CD14-positive monocyte (primary cell): ENCODE measurements at regions not wholly inside any gene's neighbourhood (a gene's known extent, or its start where the extent isn't known, plus 50 kb on each side); places are given as distances from the start of the nearest gene placed in this dataset.

ENCODE experiments used
- DNase-seq, 3 donors: peaks; one replicate each; pipeline ENCODE4 v3.0.0-alpha.2; 2011 to 2022
- H2AFZ ChIP-seq: 2 replicates; pipeline ENCODE4 v1.6.0; 2012; ENCODE audit warnings: mild to moderate bottlenecking, low read depth, low read length, inconsistent platforms; ENCODE audit not compliant: insufficient read depth, poor library complexity, severe bottlenecking
- H3K27ac ChIP-seq, 2 donors: 1 replicate in 1 of 2; 2 replicates in 1 of 2; pipeline ENCODE4 v1.5.1; 2012 to 2013; ENCODE audit warnings: low read length in 2 of 2, control low read depth in 1 of 2, inconsistent platforms in 1 of 2, low read depth in 1 of 2, mild to moderate bottlenecking in 1 of 2
- H3K27me3 ChIP-seq, 2 donors: one replicate each; pipeline versions ENCODE4 v1.6.0 to v1.6.1; 2011 to 2013; ENCODE audit warnings: low read length in 2 of 2; ENCODE audit not compliant: control insufficient read depth in 2 of 2, insufficient read depth in 2 of 2
- H3K36me3 ChIP-seq, 2 donors: replicated peaks in 1 of 2; 1 replicate in 1 of 2; 2 replicates in 1 of 2; pipeline versions ENCODE4 v1.5.1 to v1.6.1; 2012 to 2013; ENCODE audit warnings: low read length in 2 of 2, control low read depth in 1 of 2, inconsistent platforms in 1 of 2, mild to moderate bottlenecking in 1 of 2; ENCODE audit not compliant: insufficient read depth in 2 of 2, control insufficient read depth in 1 of 2
- H3K4me1 ChIP-seq, 2 donors: 1 replicate in 1 of 2; 2 replicates in 1 of 2; pipeline versions ENCODE4 v1.5.1 to v1.6.1; 2012 to 2013; ENCODE audit warnings: low read length in 2 of 2, control low read depth in 1 of 2, inconsistent platforms in 1 of 2, mild to moderate bottlenecking in 1 of 2, moderate library complexity in 1 of 2; ENCODE audit not compliant: insufficient read depth in 2 of 2, control insufficient read depth in 1 of 2
- H3K4me2 ChIP-seq: replicated peaks from 2 replicates; pipeline ENCODE3; 2012; ENCODE audit warnings: low read length, moderate library complexity, mild to moderate bottlenecking; ENCODE audit not compliant: poor library complexity, severe bottlenecking; ENCODE audit errors: extremely low read depth
- H3K4me3 ChIP-seq, 3 experiments: fragments of 200-600 bp in 1 of 3; sonication (generic) in 1 of 3; replicated peaks in 1 of 3; 1 replicate in 2 of 3; 2 replicates in 1 of 3; pipeline ENCODE4 v1.5.1; 2011 to 2013; ENCODE audit warnings: low read length in 3 of 3, mild to moderate bottlenecking in 3 of 3, control low read depth in 2 of 3, low read depth in 2 of 3, inconsistent platforms in 1 of 3, moderate library complexity in 1 of 3
- H3K79me2 ChIP-seq: 2 replicates; pipeline ENCODE4 v1.6.0; 2012; ENCODE audit warnings: mild to moderate bottlenecking, control low read depth, inconsistent platforms, low read length, moderate library complexity; ENCODE audit not compliant: insufficient read depth
- H3K9ac ChIP-seq: 2 replicates; pipeline ENCODE4 v1.6.0; 2017; ENCODE audit warnings: low read length, mild to moderate bottlenecking; ENCODE audit not compliant: insufficient read depth, poor library complexity, severe bottlenecking
- H3K9me3 ChIP-seq, 2 donors: replicated peaks in 1 of 2; 1 replicate in 1 of 2; 2 replicates in 1 of 2; pipeline versions ENCODE4 v1.5.1 to v1.6.1; 2012 to 2013; ENCODE audit warnings: low read length in 2 of 2, control low read depth in 1 of 2; ENCODE audit not compliant: control insufficient read depth in 1 of 2, insufficient read depth in 1 of 2
- H4K20me1 ChIP-seq: 2 replicates; pipeline ENCODE4 v1.6.0; 2012; ENCODE audit warnings: mild to moderate bottlenecking, low read length, control low read depth, moderate library complexity; ENCODE audit not compliant: insufficient read depth
- H3K27ac Mint-ChIP-seq, 7 donors: one replicate each; pipeline ENCODE4 v1.8.0; 2020; ENCODE audit warnings: mild to moderate bottlenecking in 7 of 7, mixed read lengths in 7 of 7, moderate library complexity in 6 of 7, inconsistent platforms in 2 of 7
- H3K27me3 Mint-ChIP-seq, 3 donors: one replicate each; pipeline ENCODE4 v1.8.0; 2021 to 2022; ENCODE audit warnings: low read depth in 3 of 3, mild to moderate bottlenecking in 3 of 3, mixed read lengths in 3 of 3, moderate library complexity in 3 of 3, inconsistent platforms in 1 of 3
- H3K36me3 Mint-ChIP-seq, 2 donors: one replicate each; pipeline ENCODE4 v1.8.0; 2020; ENCODE audit warnings: mixed read lengths in 2 of 2, inconsistent platforms in 1 of 2, mild to moderate bottlenecking in 1 of 2
- H3K4me1 Mint-ChIP-seq: one replicate; pipeline ENCODE4 v1.8.0; 2020; ENCODE audit warnings: mild to moderate bottlenecking, mixed read lengths
- H3K4me3 Mint-ChIP-seq, 2 donors: one replicate each; pipeline ENCODE4 v1.8.0; 2020; ENCODE audit warnings: mild to moderate bottlenecking in 2 of 2, mixed read lengths in 2 of 2, moderate library complexity in 1 of 2
- H3K9me3 Mint-ChIP-seq, 7 donors: one replicate each; pipeline ENCODE4 v1.8.0; 2020 to 2022; ENCODE audit warnings: mixed read lengths in 7 of 7, mild to moderate bottlenecking in 6 of 7, moderate library complexity in 6 of 7, inconsistent platforms in 2 of 7
- WGBS: methylation state at CpG from one replicate; pipeline ENCODE4 v1.1.5; 2013; ENCODE audit warnings: missing lambda C conversion rate; ENCODE audit not compliant: insufficient coverage; 5-methylcytosine and 5-hydroxymethylcytosine counted together
- intact Hi-C, 2 donors: fragments of 100-400 bp; cut with micrococcal nuclease; formaldehyde crosslinking; loops; one replicate each; pipeline versions ENCODE4 v1.15.0 to v1.15.1; 2023
- TF ChIP-seq, protein P1 (sequence below): fragments of 200-600 bp; IDR thresholded peaks from one replicate; pipeline ENCODE4 v1.8.0; 2022; ENCODE audit warnings: antibody characterized with exemption, mild to moderate bottlenecking

DNA sequence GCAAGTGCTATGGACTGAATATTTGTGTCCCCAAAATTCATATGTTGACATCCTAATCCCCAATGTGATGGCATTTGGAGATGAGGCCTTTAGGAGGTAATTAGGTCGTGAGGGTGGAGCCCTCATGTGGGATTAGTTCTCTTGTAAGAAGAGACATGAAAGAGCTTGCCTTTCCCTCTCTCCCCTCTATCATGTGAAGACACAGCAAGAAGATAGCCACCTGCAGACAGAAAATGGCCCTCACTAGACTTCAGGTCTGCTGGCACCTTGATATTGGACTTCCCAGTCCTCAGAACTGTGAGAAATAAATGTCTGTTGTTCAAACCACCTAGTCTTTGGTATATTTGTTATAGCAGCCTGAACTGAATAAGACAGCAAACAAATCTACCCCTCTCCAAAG is 75.1 kb upstream of the TBX20 start:
- WGBS, result no CpG with 5 or more reads among the region's 1 CpG
- intact Hi-C loops, result no loop called here

DNA sequence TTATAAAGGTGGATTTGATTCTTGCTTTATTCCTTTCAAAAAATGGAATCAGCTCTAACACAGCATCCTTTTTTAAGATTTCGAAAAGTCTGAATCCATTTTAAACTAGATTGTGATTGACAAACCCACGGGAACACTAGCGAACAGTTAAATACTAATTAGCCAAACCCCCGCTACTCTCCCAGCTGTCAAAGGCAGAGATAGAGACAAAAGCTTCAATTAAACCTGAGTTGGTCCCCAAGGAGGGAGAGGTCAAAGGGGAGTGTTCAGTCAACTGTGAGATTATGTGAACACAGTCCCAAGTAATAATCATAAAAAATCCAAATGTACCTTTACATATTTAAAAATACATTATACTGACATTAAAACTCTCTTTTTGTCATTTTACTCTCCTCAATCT is 65.7 kb upstream of the TBX20 start:
- no CpG with 5 or more reads among the region's 4 CpGs for WGBS
- Mint-ChIP-seq H3K36me3 (no peaks in the 10 kb centered on the region), H3K27me3 (peaks cover 0 to 2% (median 2%) of the 10 kb centered on the region in 3 donors), H3K9me3 (peaks cover 0 to 4% (median 2%) of the 10 kb centered on the region in 7 donors), H3K4me1 (no peaks in the 10 kb centered on the region), H3K27ac (no peak overlapping the region), H3K4me3 (no peak overlapping the region)
- H3K9ac ChIP-seq, result no peak overlapping the region
- H3K36me3 ChIP-seq, result no peaks in the 10 kb centered on the region
- H2AFZ ChIP-seq, result no peak overlapping the region
- H3K27me3 ChIP-seq, result no peaks in the 10 kb centered on the region
- H4K20me1 ChIP-seq, result no peaks in the 10 kb centered on the region
- TF ChIP-seq, protein P1, sequence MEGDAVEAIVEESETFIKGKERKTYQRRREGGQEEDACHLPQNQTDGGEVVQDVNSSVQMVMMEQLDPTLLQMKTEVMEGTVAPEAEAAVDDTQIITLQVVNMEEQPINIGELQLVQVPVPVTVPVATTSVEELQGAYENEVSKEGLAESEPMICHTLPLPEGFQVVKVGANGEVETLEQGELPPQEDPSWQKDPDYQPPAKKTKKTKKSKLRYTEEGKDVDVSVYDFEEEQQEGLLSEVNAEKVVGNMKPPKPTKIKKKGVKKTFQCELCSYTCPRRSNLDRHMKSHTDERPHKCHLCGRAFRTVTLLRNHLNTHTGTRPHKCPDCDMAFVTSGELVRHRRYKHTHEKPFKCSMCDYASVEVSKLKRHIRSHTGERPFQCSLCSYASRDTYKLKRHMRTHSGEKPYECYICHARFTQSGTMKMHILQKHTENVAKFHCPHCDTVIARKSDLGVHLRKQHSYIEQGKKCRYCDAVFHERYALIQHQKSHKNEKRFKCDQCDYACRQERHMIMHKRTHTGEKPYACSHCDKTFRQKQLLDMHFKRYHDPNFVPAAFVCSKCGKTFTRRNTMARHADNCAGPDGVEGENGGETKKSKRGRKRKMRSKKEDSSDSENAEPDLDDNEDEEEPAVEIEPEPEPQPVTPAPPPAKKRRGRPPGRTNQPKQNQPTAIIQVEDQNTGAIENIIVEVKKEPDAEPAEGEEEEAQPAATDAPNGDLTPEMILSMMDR, result no peak
- H3K4me2 ChIP-seq, result no peak overlapping the region
- H3K27ac ChIP-seq, result no peak overlapping the region
- intact Hi-C loops, result no loop called here
- no peaks in the 10 kb centered on the region for H3K4me1 ChIP-seq
- H3K9me3 ChIP-seq, result no peaks in the 10 kb centered on the region
- no peak for DNase-seq
- H3K4me3 ChIP-seq, result no peak overlapping the region
- H3K79me2 ChIP-seq, result no peaks in the 10 kb centered on the region

More for the DNA sequence above, 75.1 kb upstream of the TBX20 start:
- Mint-ChIP-seq H3K4me3 (no peak overlapping the region), H3K9me3 (peaks cover 0 to 6% (median 1%) of the 10 kb centered on the region in 7 donors), H3K27me3 (peaks cover 2 to 7% (median 5%) of the 10 kb centered on the region in 3 donors), H3K36me3 (no peaks in the 10 kb centered on the region), H3K27ac (no peak overlapping the region), H3K4me1 (no peaks in the 10 kb centered on the region)
- no peaks in the 10 kb centered on the region for H3K27me3 ChIP-seq
- no peaks in the 10 kb centered on the region for H4K20me1 ChIP-seq
- H3K79me2 ChIP-seq, result no peaks in the 10 kb centered on the region
- no peak overlapping the region for H2AFZ ChIP-seq
- DNase-seq, result no peak
- H3K4me1 ChIP-seq, result no peaks in the 10 kb centered on the region
- H3K9ac ChIP-seq, result no peak overlapping the region
- H3K9me3 ChIP-seq, result peaks cover 0 to 3% of the 10 kb centered on the region in 2 donors
- no peaks in the 10 kb centered on the region for H3K36me3 ChIP-seq
- no peak overlapping the region for H3K4me2 ChIP-seq
- TF ChIP-seq, protein P1, result no peak
- no peak overlapping the region for H3K4me3 ChIP-seq
- H3K27ac ChIP-seq, result no peak overlapping the region
